Embryonic facial prominence (tissue), 1 donor: ENCODE measurements at regions not wholly inside any gene's neighbourhood (a gene's known extent, or its start where the extent isn't known, plus 50 kb on each side); places are given as distances from the start of the nearest gene placed in this dataset.

Experiments
- DNase-seq: peaks from one replicate; pipeline ENCODE4 v3.0.0-alpha.2; 2016; ENCODE audit errors: extremely low spot score

- no peak for DNase-seq
Observed at GRCh38 chr14:101351769-101352168, 209.5 kb upstream of the DIO3 start.

DNA sequence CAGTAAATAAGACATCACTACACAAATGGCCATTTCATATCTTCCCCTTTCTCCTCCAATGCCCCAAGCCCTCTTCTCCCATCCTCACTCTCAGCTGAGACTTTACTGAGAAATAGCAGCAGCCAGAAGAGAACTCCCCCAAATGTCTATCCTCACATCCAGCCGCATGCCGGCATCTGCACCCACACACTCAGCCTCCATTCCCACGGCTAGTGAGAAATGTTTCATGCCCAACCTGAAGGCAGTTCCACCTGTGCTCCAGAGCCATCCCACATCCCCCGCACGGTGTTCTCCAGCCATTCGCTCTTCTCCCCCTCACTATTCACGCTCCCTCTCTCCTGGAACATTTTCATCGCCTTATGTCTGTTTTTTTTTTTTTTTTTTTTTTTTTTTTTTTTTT, 208.7 kb upstream of the DIO3 start:
- no peak for DNase-seq

GRCh38 chr14:101353422-101353821, 207.9 kb upstream of the DIO3 start:
- no peak for DNase-seq

DNA sequence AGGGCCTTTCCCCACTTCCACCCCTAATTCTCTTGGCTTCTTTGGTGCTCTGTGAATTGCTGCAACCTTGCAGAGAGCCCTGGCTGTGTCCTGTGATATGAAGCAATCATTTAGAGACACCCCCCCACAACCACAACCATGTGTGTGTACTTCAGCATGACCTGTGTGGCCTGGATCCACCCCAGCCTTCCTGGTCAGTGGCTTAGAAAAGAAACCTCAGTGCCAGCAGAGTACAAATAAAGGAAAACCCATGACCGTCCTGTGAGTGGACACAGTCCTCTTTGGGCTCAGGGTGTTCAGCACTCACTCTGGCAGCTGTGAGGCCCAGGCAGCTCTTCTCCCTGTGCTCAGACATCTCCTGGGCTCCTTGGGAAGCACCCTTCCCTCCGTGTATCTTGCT, 206.6 kb upstream of the DIO3 start:
- no peak for DNase-seq

- DNase-seq, result no peak
Observed at GRCh38 chr14:101355284-101355683, 206.0 kb upstream of the DIO3 start.

DNA sequence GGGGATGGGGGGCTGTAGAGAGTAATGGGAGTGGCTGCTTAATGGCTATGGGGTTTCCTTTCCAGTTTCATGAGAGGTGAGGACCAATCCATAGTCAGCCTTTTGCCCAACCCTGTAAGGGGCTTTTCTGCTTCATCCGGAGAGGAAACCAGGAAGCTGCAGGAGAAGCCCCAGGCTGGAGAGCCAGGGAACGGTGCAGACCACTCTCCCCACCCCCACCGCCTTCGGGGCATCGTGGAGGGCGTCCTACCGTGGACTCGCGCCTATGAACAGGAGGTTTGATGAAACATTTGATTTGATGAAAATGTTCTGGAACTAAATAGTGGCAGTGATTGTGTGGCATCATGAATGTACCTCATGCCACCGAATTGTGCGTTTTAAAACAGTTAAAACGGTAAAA, 204.3 kb upstream of the DIO3 start:
- no peak for DNase-seq

GRCh38 chr14:101357559-101358319, 203.6 kb upstream of the DIO3 start:
- DNase-seq, result no peak

DNA sequence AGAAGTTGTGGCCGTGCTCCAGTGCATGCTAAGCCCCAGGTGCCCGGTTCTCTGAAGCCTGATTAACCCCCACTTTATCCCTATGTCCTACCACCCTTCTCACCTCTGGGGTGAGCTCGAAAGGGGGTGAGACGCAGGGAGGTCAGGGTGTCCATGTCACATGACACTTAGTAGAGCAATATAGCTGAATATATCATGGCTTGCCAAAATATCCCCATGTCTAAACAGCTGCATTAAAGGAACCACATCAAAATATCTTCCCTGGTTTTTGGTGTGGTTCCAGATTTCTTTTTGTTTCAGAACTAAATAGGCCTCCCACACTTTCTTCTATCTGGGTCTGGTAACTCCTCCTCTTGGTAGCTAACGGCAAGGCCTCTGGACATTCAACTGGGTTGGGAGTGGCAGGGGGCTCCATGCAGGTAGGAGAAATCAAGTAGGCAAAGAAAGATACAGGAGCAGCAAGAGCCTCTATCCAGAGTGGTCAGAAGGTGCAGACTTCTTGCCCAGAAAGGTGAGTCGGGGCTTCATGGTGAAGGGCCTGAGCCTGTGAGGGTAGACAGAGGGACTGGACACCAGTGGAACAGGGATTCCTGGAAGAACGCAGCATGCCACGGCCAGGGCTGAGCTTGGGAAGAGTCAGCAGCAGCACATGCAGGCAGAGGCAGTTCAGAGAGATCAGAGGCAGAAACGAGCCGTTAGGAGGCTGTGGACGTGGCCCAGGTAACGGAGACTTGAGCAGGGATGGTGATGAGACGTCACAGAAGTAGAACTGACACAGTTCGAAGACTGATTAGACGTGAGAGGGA, 202.8 kb upstream of the DIO3 start:
- DNase-seq, result no peak

DNA sequence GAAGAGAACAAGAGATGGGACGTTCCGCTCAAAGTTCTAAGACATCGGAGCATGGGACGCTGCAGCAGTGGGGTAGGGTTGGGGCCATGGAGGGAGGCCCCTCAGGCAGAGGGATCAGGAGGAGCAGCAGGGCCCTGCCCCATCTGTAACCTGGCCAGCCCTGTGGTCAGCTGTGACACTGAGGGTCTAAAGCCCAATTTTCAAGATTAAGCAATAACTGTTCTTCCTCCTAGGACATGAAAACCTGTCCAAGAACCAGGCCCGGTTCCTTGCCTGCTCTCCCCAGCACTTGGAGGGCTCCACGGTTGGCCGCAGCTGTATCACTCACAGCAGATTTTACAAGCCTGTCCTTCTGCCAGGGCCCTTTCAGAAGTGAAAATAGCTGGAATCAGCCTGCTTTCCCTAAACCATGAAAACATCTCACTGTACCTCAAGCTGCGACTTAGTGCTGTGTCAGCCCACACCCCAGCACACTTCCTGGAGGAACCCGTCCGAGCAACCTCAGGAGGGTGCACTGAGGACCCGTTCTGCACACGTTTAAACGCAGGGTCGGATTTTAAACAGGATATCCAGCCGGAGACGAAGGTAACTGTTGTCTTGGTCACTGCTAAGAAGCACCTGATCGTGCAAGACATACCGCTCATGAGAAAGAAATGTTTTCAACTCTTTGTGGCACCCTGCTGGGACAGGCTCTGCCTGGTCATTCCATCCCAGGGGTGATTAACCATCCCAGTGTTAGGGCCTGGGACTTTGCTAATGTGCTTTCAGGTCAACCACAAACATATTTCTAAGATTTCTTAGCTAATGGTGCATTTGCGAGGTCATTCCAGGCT, 201.9 kb upstream of the DIO3 start:
- DNase-seq, result no peak

- DNase-seq, result no peak
Observed at GRCh38 chr14:101360054-101360911, 201.0 kb upstream of the DIO3 start.

DNA sequence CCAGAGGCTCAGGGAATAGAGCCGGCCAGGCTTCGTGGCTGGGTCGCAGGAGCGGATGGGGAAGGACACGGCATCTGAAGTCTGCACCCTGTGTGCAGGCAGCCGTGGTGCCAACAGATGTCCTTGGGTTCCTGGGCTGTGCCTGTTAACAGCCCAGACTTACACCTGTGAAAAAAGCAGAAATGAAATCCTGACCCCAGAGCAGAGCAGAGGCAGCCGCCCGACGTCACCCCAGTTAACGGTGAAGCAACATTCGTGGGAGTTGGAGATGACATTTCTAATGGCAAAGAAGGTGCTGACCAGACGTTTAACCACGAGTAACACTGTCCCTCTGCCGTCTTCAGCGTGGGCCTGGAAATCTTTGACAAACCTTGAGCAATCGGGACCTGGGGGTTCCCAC, 200.3 kb upstream of the DIO3 start:
- DNase-seq, result no peak

- DNase-seq, result no peak
Observed at GRCh38 chr14:101361451-101362433, 199.6 kb upstream of the DIO3 start.

GRCh38 chr14:101362529-101363260, 198.6 kb upstream of the DIO3 start:
- no peak for DNase-seq

- DNase-seq, result no peak
Observed at GRCh38 chr14:101363261-101363555, 198.1 kb upstream of the DIO3 start.

- no peak for DNase-seq
Observed at GRCh38 chr14:101363880-101364391, 197.4 kb upstream of the DIO3 start.

- no peak for DNase-seq
Observed at GRCh38 chr14:101364503-101365328, 196.6 kb upstream of the DIO3 start.

- no peak for DNase-seq
Observed at GRCh38 chr14:101365329-101366158, 195.8 kb upstream of the DIO3 start.
